ENCODE measurements at regions not wholly inside any gene's neighbourhood (a gene's known extent, or its start where the extent isn't known, plus 50 kb on each side); places are given as distances from the start of the nearest gene placed in this dataset.
"Not testable (repeated sequence)": the region's sequence is repeated elsewhere in the genome, so short reads cannot be mapped to it uniquely, and the experiment has no call there.

DNA sequence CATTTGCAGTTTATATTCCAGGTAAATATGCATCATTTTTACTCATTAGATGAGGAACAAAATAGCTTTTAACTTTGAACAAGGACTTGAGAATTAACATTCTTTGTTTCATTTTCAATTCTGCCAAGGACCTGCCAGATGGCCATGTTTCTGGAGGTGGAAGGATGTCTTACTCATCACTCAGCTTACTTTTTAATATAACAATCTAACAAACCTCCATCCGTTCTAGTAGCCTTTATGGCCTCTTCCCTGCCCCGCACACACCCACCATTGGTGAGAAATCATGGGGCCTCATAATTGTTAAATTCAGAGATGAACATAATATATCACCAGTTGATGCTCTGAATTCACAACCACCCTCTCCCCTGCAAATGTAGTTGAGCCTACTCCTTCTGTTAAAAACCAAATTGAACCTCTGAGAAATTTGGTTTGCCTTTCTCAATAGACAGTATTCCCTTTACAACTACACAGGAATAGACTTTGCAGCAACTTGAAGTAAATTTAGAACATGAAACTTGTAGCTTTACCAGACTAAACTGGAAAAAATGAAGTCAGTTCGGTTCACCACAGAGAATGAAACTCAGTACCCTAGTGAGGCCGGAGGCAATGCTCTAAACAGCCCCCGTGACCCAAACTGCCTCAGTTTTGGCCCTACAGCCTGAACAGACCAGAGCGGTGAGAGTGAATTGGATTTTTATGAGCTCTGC, 50.1 kb upstream of the ACSL4 start:
- no peak for DNase-seq (ENCODE audit: low read depth in 2 of 2)

DNA sequence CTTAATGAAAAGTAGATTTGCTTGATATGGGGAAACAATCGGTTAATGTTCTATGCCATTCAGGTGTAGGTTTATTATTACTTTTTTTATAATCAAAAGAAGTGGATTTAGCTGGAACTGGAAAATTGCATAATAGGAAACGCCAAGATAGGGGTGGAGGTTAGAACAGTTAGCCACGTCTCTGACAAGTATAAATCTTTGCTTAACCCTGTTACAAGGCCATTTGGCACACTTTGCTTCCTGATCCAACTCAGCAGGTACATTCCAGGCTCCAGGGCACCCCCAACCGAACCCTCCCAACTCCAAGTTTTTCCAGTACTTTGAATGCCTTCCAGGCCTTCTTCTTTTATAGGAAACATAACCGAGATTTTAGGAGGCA, 50.6 kb upstream of the ACSL4 start:
- DNase-seq (ENCODE audit: low read depth in 2 of 2) = no peak

DNA sequence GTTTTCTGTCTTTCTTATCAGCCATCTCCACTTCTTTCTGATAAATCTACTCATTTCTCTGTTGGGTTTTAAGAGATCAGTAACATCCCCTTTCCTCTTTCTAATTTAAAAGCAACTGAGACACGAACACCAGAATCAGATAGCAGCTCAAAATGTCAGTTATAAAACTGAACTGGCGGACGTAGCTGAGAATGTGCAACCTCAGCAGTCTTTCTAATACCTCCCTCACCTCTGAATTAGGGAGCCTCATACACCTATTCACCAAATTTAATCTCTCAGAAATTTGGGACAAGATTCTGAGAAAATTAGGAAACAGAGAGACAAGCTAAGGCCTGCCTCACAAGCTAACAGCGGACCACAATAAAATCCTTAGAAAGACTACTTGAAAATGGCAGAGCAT, 52.0 kb upstream of the ACSL4 start:
- DNase-seq (ENCODE audit: low read depth in 2 of 2) = no peak

DNA sequence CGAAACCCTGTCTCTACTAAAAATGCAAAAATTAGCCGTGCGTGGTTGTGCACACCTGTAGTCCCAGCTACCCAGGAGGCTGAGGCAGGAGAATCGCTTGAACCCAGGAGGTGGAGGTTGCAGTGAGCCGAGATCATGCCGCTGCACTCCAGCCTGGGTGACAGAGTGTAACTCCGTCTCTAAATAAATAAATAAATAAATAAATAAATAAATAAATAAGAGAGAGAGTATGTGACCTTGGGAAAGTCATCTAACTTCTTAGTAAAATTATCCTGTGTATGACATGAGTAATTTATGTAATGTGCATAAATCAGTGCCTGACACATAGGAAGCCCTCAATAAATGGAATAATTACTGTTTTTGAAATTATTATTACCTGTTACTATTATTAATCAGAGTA, 57.5 kb upstream of the ACSL4 start:
- DNase-seq (ENCODE audit: low read depth in 2 of 2) = not testable (repeated sequence)

DNA sequence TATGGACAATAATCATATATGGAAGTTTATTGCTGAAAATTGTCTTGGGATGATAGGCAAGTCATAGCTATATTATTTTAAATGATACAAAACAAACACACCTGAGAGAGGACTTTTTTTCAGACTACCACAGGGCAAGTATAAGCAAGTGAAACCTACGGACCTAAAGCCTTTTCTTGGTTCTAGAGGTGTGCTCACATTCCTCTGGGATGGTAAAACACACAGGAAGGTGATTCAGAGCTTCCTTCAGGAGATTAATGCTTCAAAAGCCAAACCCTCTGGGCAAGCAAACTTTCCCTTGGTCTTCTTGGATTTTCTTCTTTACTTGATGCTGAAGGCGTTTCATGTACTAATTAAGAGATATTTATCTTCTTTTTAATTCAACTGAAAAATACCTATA, 60.1 kb upstream of the ACSL4 start:
- DNase-seq (ENCODE audit: low read depth in 2 of 2) = no peak

DNA sequence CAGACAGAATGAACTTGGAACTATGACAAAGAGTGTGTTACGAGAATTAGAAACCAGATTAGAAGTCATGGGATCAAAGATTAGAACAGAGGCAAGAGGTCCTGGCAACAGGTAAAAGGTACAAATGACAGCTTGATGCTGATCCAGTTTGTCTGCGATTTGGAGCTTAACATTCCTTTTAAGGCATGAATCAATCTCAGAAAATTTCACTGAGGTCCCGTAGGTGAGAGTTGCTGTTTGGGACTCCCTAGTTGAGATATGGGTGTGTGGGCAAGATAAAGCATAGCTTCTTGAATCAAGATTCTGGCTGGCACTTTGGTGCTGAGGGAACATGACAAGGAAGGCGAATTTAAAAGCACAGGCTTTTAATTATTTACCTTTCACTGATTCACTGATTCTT, 62.6 kb upstream of the ACSL4 start:
- DNase-seq (ENCODE audit: low read depth in 2 of 2) = no peak

DNA sequence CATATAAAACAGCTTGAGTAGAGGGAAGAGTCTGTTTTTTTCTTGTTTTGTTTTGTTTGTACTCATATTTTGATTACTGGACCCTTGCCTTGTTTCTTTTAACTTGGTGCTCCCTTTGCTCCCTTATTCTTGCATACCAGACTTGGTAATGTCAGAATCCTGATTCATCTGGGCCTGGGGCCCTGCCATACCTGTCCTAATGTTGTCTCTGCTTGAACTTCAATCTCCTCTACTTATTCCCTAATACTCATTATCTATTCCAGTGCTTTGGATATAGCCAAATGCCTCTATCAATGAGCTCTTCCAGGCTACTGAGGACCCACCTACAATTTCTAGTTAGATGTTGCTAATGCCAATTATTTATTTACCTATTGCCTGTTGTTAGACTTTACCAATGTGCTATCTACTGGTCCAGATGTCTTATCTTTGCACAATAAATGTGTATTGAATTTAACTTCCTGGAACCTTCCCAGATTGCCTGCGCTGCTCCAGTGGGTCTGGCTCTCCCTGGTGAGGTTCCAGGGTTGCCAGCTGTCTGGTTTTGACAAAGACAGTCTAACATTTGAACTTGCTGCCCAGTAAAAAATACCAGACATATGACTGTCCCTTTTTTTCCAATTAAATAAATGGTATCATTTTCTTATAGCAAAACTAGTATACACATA, 64.4 kb upstream of the ACSL4 start:
- no peak for DNase-seq (ENCODE audit: low read depth in 2 of 2)

DNA sequence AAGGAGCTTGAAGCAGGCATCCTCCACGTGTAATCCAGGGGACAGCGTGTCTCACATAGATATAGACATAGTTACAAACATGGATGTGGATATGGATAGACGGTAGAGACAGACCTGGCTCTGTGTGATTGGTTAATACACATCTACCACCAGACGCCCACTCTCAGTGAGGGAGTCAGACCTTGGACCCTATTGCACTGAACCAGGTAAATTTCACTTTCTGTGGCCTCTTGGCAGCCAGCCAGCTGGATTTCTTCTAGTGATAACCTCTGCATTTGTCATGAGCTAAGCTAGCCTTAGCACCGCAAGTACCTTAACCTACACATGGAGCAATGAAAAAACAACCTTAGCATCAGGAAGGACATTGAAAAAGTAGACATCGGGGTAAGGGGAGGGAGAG, 79.2 kb upstream of the ACSL4 start:
- DNase-seq (ENCODE audit: low read depth in 2 of 2) = no peak

DNA sequence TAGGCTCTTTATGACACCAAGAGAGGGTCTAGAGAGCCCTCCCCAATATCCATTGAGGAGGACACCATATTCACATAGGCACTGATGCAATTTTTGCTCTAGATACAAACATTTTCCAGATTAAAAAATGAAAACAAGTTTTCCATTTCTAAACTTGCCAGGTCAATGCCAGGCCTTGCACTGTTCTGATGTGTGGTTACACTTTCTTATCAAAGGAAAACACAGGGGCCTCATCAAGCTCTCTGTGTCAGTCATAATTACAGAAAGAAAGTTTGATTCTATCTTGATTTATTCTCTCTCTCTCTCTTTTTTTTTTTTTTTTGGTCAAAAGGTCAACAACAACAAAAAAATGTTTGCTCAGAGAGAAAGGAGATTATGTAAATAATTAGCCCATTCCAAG, 80.2 kb upstream of the ACSL4 start:
- no peak for DNase-seq (ENCODE audit: low read depth in 2 of 2)

DNA sequence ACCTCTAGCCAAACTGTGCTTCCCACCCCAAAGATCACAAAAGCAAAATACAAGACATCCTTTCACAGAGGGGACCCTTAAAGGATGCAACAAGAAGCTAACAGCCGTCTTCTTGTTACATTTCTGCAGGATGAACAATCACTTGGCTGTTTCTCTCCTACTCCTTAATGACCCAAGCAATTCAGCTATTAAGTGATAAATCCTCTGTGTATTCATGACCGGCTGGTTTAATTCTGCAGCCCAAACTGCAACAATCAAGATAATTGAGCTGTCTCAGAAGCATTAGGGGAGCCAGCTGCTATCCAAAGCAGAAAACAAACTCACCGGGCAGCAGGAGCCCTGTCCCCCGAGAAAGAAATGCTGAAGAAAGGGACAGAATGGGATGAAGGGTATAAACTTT, 85.9 kb upstream of the ACSL4 start:
- DNase-seq (ENCODE audit: low read depth in 2 of 2) = no peak

DNA sequence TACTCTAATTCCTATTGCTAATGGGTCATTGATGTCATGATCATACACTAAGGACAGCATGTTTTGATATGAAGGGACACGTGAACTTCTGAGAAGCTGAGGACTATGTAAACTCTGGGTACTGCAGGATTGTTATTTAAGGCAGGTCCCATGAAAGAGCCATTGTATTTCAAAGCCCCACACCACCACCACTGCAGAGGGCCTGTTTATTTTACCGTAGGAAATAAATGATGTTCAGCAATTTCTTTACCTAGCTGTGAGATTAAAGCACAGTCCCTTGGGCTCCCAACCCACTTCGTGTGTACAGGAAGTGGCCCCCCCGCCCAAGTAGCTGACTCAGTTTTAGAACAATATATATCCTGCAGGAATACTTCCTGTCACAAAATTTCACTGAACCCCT, 89.8 kb upstream of the ACSL4 start:
- DNase-seq (ENCODE audit: low read depth in 2 of 2) = no peak

DNA sequence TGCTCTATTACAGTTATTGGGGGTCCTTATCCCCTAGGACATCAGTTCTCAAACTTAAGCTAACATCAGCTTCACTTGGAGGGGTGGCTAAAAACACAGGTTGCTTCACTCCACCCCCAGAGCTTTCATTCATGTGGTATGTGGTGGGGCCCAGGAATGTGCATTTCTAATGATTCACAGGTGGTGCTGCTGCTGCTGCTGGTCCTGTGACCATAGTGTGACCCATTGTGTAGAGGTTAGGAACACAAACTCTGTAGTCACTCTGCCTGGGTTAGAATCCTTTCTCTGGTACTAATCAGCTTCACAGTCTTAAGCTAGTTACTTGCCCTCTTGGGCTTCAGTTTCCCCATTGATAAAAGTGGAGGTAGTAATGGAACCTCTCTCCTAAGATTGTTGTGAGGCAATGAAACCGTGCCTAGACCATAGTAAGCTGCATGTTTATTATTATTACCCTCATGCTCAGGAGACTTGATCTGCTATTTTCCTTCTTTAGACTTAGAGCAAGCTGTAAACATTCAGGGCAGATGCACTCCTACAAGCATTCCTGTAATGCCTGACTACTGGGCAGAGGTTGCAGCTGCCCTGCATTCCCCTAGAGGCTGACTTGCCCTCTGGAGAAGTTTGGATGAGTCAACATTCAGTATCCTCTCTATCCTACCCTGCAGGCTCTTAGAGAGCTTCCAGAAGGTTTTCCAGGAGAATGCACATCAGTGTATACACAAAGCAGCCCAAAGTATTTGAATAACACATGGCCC, 94.1 kb upstream of the ACSL4 start:
- no peak for DNase-seq (ENCODE audit: low read depth in 2 of 2)

DNA sequence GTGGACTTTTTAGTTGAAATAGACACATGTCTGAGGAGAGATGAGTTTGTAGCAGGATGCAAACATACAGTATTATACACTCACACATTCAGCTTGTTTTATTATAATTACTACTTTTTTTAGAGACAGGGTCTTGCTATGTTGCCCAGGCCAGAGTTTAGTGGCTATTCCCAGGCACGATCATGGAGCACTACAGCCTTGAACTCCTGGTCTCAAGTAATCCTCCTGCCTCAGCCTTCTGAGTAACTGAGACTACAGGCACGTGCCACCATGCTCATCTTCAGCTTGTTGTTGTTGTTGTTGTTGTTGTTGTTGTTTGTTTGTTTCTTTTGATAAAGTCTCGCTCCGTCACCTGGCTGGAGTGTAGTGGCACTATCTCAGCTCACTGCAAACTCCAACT, 94.7 kb upstream of the ACSL4 start:
- no peak for DNase-seq (ENCODE audit: low read depth in 2 of 2)

DNA sequence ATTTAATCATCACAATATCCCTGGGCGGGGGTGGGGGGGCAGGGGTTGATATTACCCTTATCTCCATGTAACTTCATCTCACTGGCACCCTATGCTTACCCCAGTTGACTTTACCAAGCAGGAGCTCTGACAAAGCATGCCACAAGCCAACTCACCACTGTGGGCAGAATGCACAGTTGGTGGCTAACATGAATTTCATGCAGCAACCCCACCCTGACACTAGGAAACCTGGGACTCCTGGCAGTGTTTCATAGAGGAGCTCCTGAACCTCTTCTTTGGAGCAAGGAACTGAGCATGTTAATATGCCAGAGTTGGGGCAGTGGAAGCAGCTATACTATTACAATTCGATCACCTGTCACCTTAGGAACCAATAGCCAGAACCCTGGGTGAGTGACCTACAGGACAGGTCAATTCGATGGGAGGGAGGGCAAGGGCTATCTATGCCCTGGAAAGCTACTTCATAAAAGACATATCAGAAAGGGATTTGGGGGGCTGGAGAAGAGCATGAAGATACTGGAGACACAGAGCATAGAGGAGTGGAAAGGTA, 97.2 kb upstream of the ACSL4 start:
- DNase-seq (ENCODE audit: low read depth in 2 of 2) = no peak

DNA sequence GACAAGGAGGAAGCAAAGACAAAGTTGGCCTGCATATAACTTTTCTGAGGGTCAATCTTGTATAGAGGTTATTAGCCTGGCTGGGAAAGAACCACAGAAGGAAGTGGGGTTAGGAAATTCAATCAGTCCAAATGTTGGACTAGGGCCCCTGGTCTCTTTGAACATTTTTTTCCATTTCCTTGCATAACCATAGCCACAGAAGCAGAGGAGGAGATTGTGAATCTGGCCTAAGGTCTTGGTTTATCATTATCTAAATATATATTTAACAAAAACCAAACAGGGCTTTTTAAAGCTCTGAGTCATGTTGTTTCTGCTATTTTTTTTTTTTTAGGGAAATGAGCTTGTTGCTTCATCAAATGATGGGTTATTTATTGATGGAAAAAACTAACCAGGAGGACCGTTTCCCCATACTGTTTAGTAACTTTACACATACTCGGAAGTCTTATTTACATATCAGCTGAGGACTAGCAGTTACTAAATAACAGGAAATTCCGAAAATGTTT, 97.7 kb upstream of the ACSL4 start:
- no peak for DNase-seq (ENCODE audit: low read depth in 2 of 2)

DNA sequence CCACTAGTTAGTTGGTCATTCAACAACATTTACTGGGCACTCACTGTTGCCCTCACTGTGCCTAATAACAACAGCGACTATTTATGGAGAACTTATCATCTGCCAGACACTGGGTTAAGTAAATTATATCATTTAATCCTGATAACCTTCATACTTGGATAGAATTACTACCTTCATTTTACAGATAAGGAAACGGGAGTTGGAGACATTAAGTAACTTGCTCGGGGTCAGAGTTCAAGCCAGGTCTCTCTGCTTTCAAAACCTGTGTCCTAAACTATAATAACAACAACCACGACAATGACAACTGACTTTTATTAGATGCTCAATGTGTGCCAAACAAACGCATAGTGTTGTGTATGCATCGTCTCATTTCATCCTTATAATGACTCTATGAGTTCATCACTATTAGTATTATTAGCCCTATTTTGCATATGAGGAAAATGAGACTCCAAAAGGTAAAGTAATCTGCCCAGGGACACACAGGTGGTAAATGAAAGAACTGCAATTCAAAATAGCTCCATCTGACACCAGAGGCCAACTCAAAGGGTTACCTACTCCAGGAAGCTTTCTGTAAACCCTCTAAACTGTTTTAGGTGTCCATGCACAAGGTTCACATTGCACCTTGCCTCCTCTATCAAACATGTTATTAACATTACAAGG, 98.4 kb upstream of the ACSL4 start:
- DNase-seq (ENCODE audit: low read depth in 2 of 2) = no peak

DNA sequence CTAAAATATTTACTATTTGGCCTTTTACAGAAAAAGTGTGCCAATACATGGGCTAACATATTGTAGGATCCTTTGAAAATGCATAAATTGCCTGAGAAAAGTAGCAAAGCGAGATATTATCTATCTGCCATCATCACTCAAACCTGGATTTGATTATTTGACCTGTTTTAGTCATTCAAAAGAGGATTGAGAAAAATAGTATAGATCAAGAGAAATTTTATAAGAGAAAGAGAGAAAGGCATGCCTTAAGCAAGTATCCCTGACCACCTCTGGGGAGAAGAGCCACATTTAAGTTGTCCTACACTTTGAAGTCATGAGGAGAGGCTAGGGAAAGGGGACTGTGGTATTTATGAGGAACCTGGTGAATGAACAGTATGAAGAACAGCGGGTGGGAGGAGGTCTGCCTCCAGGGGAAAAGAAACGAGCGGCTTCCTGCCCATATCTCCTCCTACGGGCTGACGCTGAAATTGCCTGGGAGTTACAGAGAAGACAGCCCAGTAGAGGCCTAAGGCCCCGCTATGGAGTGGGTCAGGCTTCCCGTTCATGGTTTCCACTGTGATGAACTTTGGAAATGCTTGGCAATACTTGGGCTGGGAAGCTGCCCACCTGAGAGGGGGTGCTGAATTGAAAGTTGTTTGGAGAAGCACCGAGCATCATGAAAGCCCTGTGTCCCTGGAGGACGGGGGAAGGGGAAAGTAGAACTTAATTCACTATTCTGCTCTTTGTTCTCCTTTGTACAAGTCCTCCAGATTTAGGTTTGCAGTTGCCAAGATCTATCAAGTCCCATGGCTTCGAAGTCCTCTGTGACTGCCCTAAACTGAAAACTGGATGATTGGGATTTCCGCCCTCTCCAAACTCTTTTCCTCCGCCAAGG, 106.9 kb upstream of the ACSL4 start:
- DNase-seq (ENCODE audit: low read depth in 2 of 2) = no peak

DNA sequence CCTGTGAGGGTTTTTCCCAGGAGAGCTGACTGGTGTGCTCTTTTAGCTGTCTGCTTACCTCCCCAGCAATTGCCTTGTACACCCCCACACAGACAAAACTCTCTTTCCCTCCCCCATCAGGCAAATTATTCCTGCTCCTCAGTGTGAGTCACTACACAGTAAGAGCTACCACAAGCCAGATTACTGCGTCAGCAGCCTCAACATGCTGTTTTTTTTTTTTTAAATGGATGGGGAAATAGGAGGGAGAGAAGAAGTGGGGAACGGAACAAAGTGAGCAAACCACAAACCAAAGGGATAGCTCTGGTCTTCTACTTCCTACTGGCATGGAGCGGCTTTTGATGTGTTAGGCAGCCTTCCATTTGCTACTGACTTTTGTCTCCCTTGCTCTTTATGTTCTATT, 107.5 kb upstream of the ACSL4 start:
- DNase-seq (ENCODE audit: low read depth in 2 of 2) = no peak

DNA sequence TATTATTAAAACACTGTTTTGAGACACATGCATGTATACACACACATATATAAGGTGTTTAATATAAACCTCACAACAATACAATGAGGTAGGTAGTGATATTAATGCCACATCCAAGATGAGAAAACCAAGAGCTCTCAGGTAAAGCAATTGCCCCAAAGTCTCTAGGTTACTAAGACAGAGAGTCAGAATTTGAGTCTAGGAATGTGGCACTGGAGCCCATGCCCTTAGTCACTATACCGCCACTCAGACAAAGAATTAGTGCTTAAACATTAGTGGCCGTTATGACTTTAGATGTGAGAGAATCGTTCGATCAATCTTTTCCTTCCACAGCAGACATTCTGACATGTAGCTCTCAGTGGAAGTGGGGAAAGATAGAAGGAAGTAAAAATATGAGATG, 108.2 kb upstream of the ACSL4 start:
- DNase-seq (ENCODE audit: low read depth in 2 of 2) = no peak

DNA sequence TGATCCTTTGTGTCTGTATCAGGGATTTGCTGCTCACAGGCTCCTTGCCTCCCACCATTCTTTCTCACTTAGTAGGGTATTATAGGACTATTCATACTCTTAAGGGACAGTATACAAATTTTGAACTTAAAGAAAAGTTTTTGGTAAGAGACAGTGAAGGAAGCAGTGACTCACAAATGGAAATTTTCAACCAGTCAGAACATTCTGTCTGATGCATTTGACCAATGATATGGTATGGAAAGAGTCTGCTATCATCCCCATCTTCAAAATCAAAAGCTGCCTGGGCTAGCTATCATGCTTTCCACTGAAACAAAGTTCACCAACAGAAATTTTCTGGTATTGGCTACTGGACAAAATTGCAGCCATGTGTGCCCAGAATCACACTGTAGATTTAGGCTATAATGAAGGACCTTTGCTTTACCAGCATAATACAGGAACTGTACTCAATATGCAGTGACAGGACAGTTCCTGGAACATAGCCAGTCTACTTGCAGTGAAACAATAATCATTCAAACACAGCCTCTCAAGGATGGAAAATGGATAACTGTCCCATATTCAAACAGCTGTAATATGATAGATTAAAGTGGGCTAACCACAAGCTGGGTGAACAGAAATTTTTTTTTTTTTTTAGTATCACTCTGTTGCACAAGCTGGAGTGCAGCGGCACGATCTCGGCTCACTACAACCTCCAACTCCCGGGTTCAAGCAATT, 109.0 kb upstream of the ACSL4 start:
- DNase-seq (ENCODE audit: low read depth in 2 of 2) = no peak

DNA sequence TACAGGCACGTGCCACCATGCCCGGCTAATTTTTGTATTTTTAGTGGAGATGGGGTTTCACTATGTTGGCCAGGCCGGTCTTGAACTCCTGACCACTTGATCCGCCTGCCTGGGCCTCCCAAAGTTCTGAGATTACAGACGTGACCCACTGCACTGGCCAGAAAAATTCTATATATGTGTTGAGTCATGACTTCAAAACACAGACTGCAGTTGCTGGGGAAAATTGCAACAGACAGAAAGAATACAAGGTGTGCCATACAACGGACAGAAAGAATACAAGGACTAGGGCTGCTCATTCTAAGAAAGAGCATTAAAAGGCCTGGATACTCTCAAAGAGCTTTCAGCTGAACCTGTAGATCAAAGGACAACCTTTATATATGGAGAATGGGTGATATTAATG, 109.6 kb upstream of the ACSL4 start:
- DNase-seq (ENCODE audit: low read depth in 2 of 2) = no peak

Measured in stimulated activated CD8-positive, alpha-beta memory T cell treated with anti-CD3 and anti-CD28 coated beads, Interleukin-15, amount 100 ng/mL, for 4 hours (primary cell).